Sciatic nerve (tissue), 2 donors: ENCODE measurements at regions not wholly inside any gene's neighbourhood (a gene's known extent, or its start where the extent isn't known, plus 50 kb on each side); places are given as distances from the start of the nearest gene placed in this dataset.
A peak's percentile ranks its signal among the peaks of the same experiment; 100 is the strongest.

Source experiments
- ATAC-seq: fragments of 200-7000 bp; cut with Tn5 transposase; one replicate; pipeline ENCODE4 v1.9.1; 2020; ENCODE audit warnings: mild to moderate bottlenecking, moderate library complexity
- DNase-seq: peaks from one replicate; pipeline ENCODE4 v3.0.0-alpha.2; 2020; ENCODE audit warnings: low spot score
- intact Hi-C: fragments of 100-400 bp; cut with DNase I; formaldehyde crosslinking; loops from one replicate; pipeline ENCODE4 v1.14.2; 2022
- donor health status: DM: no; HTN: no; CAD: no.
- donor health status: DM: no; HTN: no; CAD: no.

DNA sequence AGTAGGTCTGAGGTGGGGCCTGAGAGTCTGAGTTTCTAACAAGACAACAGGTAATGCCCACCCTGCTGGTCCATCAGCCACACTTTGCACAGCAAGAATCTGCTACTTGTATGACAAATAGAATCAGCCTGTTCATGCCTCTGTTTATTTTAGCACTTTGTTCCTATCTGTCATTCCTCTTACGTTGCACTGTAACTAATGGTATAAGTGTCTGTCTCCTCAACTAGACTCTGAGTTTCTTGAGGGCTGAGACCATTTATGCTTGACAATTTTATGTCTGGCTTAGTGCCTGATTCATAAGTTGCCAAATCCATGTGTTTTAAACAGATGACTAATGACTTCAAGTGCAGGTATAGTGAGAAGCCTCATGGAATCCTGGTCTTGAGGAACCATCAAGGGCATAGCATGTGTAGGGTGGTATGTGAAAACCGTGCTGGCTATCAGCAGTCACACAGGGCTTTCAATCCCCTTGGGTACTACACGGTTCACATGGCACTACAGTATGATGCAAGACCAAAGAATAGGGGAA, 209.7 kb downstream of the C11orf91 start:
- ATAC-seq (no peak), DNase-seq (no peak)
- intact Hi-C loops: no loop called here

- intact Hi-C loops: no loop called here
- DNase-seq (no peak), ATAC-seq (no peak)
These were observed 211.7 kb downstream of the C11orf91 start for GRCh38 chr11:33488971-33489370.

GRCh38 chr11:33480626-33481025, 220.0 kb downstream of the C11orf91 start:
- DNase-seq (no peak), ATAC-seq (no peak)
- intact Hi-C loops: no loop called here

GRCh38 chr11:33479231-33479630, 221.4 kb downstream of the C11orf91 start:
- intact Hi-C loops: no loop called here
- no peak for DNase-seq
- no peak for ATAC-seq

DNA sequence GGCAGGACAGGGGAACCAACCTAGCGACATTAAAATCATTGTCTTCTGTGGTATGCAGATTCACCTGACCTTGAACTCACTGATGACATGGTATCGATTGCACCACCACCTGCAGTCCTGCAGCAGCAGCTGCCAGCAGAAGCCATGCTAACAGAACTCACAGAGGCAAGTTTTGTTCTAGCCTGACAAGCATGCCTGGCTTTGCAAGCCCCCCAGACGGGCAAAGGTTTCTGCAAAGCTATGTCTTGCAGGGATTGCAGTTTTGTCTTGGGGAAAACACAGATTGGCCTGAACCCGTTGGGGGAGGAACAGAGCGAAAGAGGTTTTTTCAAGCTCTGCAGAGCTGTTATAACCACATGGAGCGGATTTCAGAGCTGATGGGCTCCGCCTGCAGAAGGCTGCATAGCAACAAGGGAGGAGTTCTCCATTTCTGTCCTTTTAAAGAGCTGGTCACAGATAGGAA, 221.0 kb downstream of the HIPK3 start:
- intact Hi-C loops: no loop called here
- no peak for DNase-seq
- ATAC-seq: no peak

DNA sequence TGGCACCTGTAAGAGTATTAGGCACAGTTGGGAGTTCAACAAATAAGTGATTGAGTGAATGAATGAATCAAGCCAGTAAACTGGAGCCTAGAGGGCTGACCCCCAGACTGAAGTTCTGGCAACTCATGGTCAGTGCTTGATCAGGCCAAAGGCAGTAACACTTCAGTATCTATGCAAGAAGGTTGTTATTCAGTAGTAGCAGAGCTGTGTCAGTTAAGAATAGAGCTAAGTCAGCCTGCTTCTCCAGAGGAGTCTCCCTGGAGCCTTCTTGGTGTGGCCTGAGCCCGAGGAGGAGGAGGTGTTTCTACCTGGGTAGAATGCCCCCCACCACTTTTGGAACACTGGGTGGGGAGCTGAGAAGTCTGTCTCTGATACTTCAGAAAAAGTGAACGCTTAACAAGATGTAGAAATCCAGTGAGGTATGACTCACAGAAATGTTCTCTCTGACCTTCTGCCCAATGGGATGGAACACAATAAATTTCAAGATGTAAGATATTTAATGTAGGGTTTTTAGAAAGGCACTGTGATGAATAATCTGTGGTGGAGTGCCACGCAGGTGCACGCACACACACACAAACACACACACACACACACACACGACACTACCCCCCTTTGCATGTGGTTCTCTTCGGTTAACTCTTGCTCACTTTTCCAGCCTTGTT, 219.9 kb downstream of the HIPK3 start:
- ATAC-seq (no peak), DNase-seq (no peak)
- intact Hi-C loops: no loop called here

- intact Hi-C loops: no loop called here
- ATAC-seq: peak; percentile 67
These were observed 218.8 kb downstream of the HIPK3 start for GRCh38 chr11:33475993-33476392.

DNA sequence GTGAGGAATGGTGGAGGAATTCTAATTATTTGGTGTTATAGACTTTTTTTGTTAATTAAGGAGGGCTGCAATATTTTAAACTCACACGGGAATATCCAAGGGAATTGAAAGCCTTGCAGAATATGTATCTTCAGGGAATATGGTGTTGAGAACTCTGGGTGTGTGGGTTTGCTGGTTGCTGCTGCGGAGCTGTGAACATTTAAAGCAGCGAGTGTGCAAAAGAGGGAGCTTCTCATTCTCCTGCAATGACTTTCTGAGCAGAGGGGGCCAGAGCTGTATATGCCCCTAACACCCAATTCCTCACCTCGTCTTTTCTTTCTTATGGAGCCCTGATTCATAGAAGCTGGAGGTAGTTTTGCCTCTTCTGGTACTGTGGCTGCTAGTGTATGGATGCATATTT, 217.7 kb downstream of the HIPK3 start:
- ATAC-seq (no peak), DNase-seq (no peak)
- intact Hi-C loops: no loop called here

More at GRCh38 chr11:33475993-33476392, 218.8 kb downstream of the HIPK3 start:
- DNase-seq: no peak

- DNase-seq (no peak), ATAC-seq (no peak)
- intact Hi-C loops: no loop called here
These were observed 214.4 kb downstream of the HIPK3 start for GRCh38 chr11:33471541-33471940.

GRCh38 chr11:33467966-33468365, 210.8 kb downstream of the HIPK3 start:
- ATAC-seq (no peak), DNase-seq (no peak)
- intact Hi-C loops: no loop called here

DNA sequence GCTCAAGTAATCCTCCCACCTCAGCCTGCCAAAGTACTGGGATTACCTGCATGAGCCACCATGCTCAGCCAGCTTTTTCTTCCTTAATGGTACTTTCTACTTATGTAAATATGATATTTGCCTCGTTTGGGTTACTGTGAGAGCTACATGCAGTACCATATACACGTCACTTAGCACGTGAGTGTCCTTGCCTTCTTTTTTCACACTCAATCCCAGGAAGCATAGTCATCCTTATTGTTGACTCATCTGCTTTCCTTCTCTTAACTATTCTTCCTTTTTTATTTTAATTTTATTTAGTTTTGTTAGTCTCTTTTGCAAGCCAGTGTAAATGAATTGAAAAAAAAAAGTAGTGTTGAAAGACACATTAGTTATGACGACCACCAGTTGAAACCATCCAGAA, 205.9 kb downstream of the HIPK3 start:
- ATAC-seq: no peak
- intact Hi-C loops: no loop called here
- DNase-seq: no peak

DNA sequence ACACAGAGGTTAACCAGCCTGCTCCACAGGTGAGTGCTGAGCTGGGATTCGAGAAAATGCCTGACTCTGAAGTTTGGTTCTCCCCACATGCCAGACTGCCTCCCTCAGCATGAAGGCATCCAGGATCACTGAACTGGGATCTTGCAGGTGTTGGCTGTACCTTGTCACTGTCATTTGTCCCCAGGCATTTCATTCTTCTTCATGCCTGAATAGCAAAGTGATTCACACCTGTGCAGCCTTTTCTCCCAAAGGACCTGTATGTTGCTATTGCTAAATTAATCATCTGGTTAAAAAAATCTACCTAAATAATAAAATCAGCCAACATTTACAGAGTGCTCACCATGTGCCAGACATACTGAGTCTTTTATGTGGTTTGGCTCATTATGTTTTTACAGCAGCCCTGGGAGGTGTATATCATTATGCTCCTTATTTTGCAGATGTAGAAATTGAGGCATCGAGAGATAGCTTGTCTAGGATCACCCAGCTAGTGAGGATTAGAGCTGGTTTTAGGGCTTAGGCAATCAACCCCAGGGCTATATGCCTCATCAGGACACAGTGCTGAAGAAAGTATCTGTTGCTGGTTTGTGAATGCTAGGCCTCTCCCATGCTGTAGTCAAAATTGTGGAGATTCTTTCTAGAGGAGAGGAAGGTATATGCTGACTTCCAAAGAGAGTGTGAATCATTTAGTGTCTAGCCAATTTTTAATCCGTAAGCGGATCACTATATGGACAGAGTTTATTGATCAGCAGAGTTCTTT, 204.4 kb downstream of the HIPK3 start:
- no peak for DNase-seq
- ATAC-seq: no peak
- intact Hi-C loops: no loop called here

DNA sequence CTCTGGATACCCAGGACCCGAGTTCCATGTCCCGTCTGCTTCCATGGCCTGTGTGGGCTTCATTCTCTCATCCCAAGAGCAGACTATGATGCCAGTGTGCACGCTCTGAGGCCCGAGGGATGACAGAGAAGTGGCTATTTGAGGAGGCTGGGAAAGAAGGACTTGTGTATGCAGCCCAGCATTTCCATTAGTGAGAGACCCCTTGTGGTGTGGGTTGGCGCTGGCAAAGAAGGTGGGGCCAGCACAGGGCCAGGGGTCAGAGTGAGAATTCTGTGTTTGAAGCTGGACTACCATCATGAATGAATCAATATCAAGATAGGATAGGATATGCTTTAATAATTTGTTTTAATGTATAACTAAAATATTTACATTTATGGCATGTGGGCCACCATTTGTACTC, 200.8 kb downstream of the HIPK3 start:
- no peak for ATAC-seq
- no peak for DNase-seq
- intact Hi-C loops: no loop called here

DNA sequence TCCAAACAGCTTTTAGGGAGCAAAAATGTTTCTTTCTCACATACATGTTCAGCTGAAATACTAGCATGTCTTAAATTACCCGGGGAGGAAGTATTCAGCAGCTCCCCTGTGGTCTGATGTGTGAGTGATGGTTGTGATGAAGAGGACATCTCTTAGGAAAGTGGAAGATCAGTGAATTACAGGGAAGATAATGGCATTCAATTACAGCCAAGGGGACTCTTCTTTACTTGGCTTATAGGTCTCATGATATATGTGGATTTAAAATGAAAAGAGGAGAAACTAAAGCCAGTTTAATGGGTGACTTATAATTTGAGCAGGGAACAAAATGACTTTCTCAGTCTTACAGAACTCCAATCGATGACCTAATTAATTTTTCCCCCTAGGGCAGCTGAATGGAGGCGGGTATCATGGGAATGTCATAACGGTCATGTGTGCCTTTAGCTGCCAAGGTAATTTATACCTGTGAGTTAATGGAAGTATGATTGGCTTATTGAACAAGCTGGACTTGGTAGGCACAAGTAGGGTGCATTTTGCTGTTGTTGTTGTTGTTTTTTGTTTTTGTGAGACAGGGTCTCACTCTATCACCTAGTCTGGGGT, 198.8 kb downstream of the HIPK3 start:
- intact Hi-C loops: no loop called here
- DNase-seq (no peak), ATAC-seq (no peak)

DNA sequence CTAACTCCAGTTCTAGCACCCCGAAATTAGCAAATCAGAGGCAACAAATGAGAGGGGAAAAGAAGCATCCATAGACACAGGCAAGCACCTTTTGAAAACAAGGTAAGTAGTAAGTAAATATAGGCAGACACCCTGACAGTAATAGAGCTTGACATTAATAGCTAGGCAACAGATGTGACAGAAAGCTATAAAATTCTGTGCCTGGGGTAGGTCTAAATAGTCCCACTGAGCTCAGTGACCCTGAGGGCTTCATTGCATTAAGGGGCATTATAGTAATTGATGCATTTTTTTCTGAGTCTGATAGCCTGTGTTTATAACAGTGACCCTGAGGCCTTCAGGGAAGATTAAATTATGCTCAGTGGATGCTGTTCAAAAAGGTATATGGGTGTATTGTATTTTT, 197.1 kb downstream of the HIPK3 start:
- DNase-seq: no peak
- ATAC-seq: no peak
- intact Hi-C loops: no loop called here

- intact Hi-C loops: no loop called here
- DNase-seq: no peak
These were observed 195.8 kb downstream of the HIPK3 start for GRCh38 chr11:33452836-33453624.

GRCh38 chr11:33451364-33451763, 194.2 kb downstream of the HIPK3 start:
- ATAC-seq: no peak
- intact Hi-C loops: no loop called here
- no peak for DNase-seq

More at GRCh38 chr11:33452836-33453624, 195.8 kb downstream of the HIPK3 start:
- no peak for ATAC-seq

DNA sequence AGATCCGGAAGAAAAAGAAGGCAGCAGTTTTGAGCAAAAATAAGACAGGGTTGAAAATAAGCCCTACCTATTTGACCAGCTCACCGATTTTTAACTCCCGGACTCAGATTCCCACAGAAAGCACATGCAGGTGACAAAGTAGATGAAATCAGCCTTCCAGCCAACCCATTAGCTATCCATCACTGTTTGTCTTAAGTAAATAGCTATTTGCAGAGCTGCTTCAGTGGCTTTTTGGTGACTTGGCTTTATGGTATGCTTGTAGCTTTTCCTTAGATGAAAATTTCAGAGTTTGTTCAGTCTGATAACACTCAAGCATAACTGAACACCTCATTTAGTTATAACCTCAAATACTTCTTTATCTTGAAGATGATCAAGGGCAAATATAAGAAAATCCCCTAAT, 192.6 kb downstream of the HIPK3 start:
- DNase-seq (no peak), ATAC-seq (no peak)
- intact Hi-C loops: no loop called here

GRCh38 chr11:33448461-33449130, 191.4 kb downstream of the HIPK3 start:
- intact Hi-C loops: no loop called here

More at GRCh38 chr11:33448461-33449130, 191.4 kb downstream of the HIPK3 start:
- no peak for ATAC-seq
- DNase-seq: no peak
